ENCODE measurements at regions not wholly inside any gene's neighbourhood (a gene's known extent, or its start where the extent isn't known, plus 50 kb on each side); places are given as distances from the start of the nearest gene placed in this dataset.

- no peak for TF ChIP-seq TEF (CRISPR knock-in tag; IDR thresholded peaks at IDR 0.05)
- no peak for TF ChIP-seq CAMTA2 (CRISPR knock-in tag; IDR thresholded peaks at IDR 0.05; ENCODE audit: borderline replicate concordance)
- TF ChIP-seq RFX5 (IDR thresholded peaks at IDR 0.05; ENCODE audit: low read depth, low read length) = no peak
- no peak for TF ChIP-seq ZNF564 (CRISPR knock-in tag; IDR thresholded peaks at IDR 0.05)
- TF ChIP-seq BRF2 (CRISPR knock-in tag; IDR thresholded peaks at IDR 0.05) = no peak
- TF ChIP-seq NFKBIZ (CRISPR knock-in tag; IDR thresholded peaks at IDR 0.05) = no peak
- no peak for TF ChIP-seq ZFP36L1 (CRISPR knock-in tag; IDR thresholded peaks at IDR 0.05)
- no peak for TF ChIP-seq ZSCAN20 (CRISPR knock-in tag; IDR thresholded peaks at IDR 0.05; ENCODE audit: borderline replicate concordance)
- TF ChIP-seq FLYWCH1 (CRISPR knock-in tag; IDR thresholded peaks at IDR 0.05) = no peak
- TF ChIP-seq GPBP1L1 (CRISPR knock-in tag; IDR thresholded peaks at IDR 0.05) = no peak
- no peak for TF ChIP-seq ZBTB40 (IDR thresholded peaks at IDR 0.05)
- TF ChIP-seq ZBTB40 (CRISPR knock-in tag; IDR thresholded peaks at IDR 0.05) = no peak
- TF ChIP-seq CBX2 (IDR thresholded peaks at IDR 0.05; ENCODE audit: low read depth, low read length) = no peak
- TF ChIP-seq CBX2 (CRISPR knock-in tag; IDR thresholded peaks at IDR 0.05; ENCODE audit: low read depth) = no peak
- no peak for TF ChIP-seq ARNTL (CRISPR knock-in tag; IDR thresholded peaks at IDR 0.05)
- no peak for TF ChIP-seq HINFP (CRISPR knock-in tag; IDR thresholded peaks at IDR 0.05; ENCODE audit: low read depth)
- TF ChIP-seq ZNF761 (CRISPR knock-in tag; conservative IDR thresholded peaks at IDR 0.05) = no peak
These were observed 54.2 kb downstream of the CCDC54 start (continued) for GRCh38 chr3:107431246-107432012.
